K562 (cell line): ENCODE measurements at regions not wholly inside any gene's neighbourhood (a gene's known extent, or its start where the extent isn't known, plus 50 kb on each side); places are given as distances from the start of the nearest gene placed in this dataset.
A peak's percentile ranks its signal among the peaks of the same experiment; 100 is the strongest.

ENCODE experiments used
- ARID1B ChIP-seq: fragments of 450-650 bp; IDR thresholded peaks from 2 replicates; pipeline ENCODE4 v1.6.1; 2016; ENCODE audit warnings: antibody characterized with exemption, mild to moderate bottlenecking, inconsistent platforms
- ATF2 ChIP-seq: sonication (generic); formaldehyde crosslinking; IDR thresholded peaks from 2 replicates; pipeline ENCODE4 v1.8.1; 2022; ENCODE audit warnings: missing genetic modification reagents
- CEBPB ChIP-seq: fragments of 450-650 bp; IDR thresholded peaks from 2 replicates; pipeline ENCODE4 v1.6.1; 2016; ENCODE audit warnings: missing genetic modification characterization, missing compliant biosample characterization
- CEBPG ChIP-seq, 3 experiments: fragments of 200-800 bp in 1 of 3; sonication (Bioruptor generic) in 1 of 3; sonication (generic) in 1 of 3; formaldehyde crosslinking in 1 of 3; IDR thresholded peaks in 2 of 3; conservative IDR thresholded peaks in 1 of 3; 2 replicates each; pipeline versions ENCODE4 v1.6.1 to v1.8.0; 2016 to 2022; ENCODE audit warnings: missing compliant biosample characterization in 2 of 3, missing genetic modification characterization in 2 of 3, mild to moderate bottlenecking in 1 of 3, missing genetic modification reagents in 1 of 3
- DACH1 ChIP-seq: fragments of 450-650 bp; IDR thresholded peaks from 2 replicates; pipeline ENCODE4 v1.6.1; 2018; ENCODE audit not compliant: partially characterized antibody
- GATA2 ChIP-seq: sonication (generic); formaldehyde crosslinking; IDR thresholded peaks from 2 replicates; pipeline ENCODE4 v1.4.0; 2020; ENCODE audit warnings: mild to moderate bottlenecking, missing genetic modification reagents
- GTF3C2 ChIP-seq: IDR thresholded peaks from 3 replicates; pipeline ENCODE4 v1.6.1; 2011; ENCODE audit warnings: borderline replicate concordance, mild to moderate bottlenecking, moderate library complexity; ENCODE audit not compliant: insufficient read length; ENCODE audit errors: extremely low read depth
- LEF1 ChIP-seq: fragments of 450-650 bp; IDR thresholded peaks from 2 replicates; pipeline ENCODE4 v1.6.1; 2016; ENCODE audit warnings: mild to moderate bottlenecking
- MTA3 ChIP-seq: fragments of 450-650 bp; formaldehyde crosslinking; IDR thresholded peaks from 2 replicates; pipeline ENCODE4 v1.6.1; 2017; ENCODE audit warnings: mild to moderate bottlenecking, borderline replicate concordance
- POLR2AphosphoS5 ChIP-seq: IDR thresholded peaks from 2 replicates; pipeline ENCODE4 v1.6.1; 2011; ENCODE audit warnings: mild to moderate bottlenecking, low read depth, low read length, moderate library complexity; ENCODE audit not compliant: control insufficient read depth, insufficient read depth
- POU5F1 ChIP-seq: fragments of 150-350 bp; IDR thresholded peaks from 2 replicates; pipeline ENCODE4 v1.6.1; 2014; ENCODE audit warnings: borderline replicate concordance, low read length, low read depth, mild to moderate bottlenecking; ENCODE audit not compliant: partially characterized antibody
- RFX7 ChIP-seq: fragments of 250-450 bp; sonication (Bioruptor Pico); IDR thresholded peaks from 2 replicates; pipeline ENCODE4 v1.5.1; 2021; ENCODE audit warnings: mild to moderate bottlenecking
- RUNX1 ChIP-seq: sonication (generic); IDR thresholded peaks from 2 replicates; pipeline ENCODE4 v1.6.1; 2016; ENCODE audit warnings: antibody characterized with exemption, low read depth
- SMARCA4 ChIP-seq: fragments of 450-650 bp; IDR thresholded peaks from 2 replicates; pipeline ENCODE4 v1.6.1; 2016
- SOX6 ChIP-seq: fragments of 450-650 bp; IDR thresholded peaks from 2 replicates; pipeline ENCODE4 v1.6.1; 2014; ENCODE audit warnings: mild to moderate bottlenecking
- ZNF146 ChIP-seq: IDR thresholded peaks from one replicate; pipeline ENCODE4 v1.6.1; 2018; ENCODE audit warnings: missing compliant biosample characterization; ENCODE audit not compliant: unreplicated experiment
- TF ChIP-seq, protein P1 (sequence below): fragments of 450-650 bp; IDR thresholded peaks from 2 replicates; pipeline ENCODE4 v1.6.1; 2016; ENCODE audit warnings: missing biosample characterization, missing genetic modification characterization
- TF ChIP-seq, protein P2 (sequence below): fragments of 450-650 bp; IDR thresholded peaks from 2 replicates; pipeline ENCODE4 v1.6.1; 2016
- TF ChIP-seq, protein P3 (sequence below): fragments of 450-650 bp; IDR thresholded peaks from 2 replicates; pipeline ENCODE4 v1.6.1; 2016; ENCODE audit warnings: mild to moderate bottlenecking

DNA sequence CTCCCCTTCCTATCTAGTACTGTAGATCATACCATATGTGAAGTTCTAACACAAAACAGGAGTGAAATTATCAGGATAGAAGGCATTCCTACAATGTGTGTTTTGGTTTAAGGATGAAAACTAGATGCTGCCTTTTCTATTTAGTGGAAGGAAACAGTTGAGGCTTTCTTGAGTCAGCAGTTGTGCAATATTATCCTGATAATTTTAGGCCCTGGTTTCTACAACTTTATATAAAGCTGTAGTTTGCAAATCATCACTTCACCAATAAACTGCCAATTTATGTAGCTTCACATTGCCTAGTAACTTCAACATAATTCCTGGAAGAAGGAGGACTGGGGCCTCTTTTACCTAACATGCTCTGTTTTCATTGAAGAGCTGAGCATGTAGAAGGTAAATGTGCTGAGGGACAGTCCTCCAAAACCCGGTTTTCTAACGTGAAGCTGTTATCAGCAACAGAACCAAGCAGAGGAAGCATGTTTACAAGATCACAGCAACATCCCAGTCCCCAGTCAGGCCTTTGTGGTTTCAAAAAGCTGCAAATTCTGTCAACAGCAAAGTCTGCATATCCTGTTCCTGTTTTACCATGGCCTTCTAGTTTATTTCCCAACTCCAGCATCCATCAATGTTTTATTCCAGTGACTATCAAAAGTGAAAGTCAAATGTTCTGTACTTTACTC, 513.4 kb upstream of the MEF2C start (continued):
- TF ChIP-seq, protein P1, sequence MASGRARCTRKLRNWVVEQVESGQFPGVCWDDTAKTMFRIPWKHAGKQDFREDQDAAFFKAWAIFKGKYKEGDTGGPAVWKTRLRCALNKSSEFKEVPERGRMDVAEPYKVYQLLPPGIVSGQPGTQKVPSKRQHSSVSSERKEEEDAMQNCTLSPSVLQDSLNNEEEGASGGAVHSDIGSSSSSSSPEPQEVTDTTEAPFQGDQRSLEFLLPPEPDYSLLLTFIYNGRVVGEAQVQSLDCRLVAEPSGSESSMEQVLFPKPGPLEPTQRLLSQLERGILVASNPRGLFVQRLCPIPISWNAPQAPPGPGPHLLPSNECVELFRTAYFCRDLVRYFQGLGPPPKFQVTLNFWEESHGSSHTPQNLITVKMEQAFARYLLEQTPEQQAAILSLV (tag), result no peak
- peak; percentile 87 for TF ChIP-seq CEBPB (tag)
- TF ChIP-seq, protein P2, sequence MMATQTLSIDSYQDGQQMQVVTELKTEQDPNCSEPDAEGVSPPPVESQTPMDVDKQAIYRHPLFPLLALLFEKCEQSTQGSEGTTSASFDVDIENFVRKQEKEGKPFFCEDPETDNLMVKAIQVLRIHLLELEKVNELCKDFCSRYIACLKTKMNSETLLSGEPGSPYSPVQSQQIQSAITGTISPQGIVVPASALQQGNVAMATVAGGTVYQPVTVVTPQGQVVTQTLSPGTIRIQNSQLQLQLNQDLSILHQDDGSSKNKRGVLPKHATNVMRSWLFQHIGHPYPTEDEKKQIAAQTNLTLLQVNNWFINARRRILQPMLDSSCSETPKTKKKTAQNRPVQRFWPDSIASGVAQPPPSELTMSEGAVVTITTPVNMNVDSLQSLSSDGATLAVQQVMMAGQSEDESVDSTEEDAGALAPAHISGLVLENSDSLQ, result no peak
- peak; percentile 41; the same call in 1 of the 2 replicates for TF ChIP-seq POLR2AphosphoS5
- no peak for TF ChIP-seq ZNF146 (CRISPR knock-in tag)
- no peak for TF ChIP-seq DACH1
- TF ChIP-seq SOX6, result peak; percentile 55
- TF ChIP-seq GATA2 (CRISPR knock-in tag), result peak; percentile 38; the same call in 1 of the 2 replicates
- TF ChIP-seq ATF2 (CRISPR knock-in tag), result no peak
- no peak for TF ChIP-seq GTF3C2
- TF ChIP-seq ARID1B, result peak; percentile 74
- peak; percentile 69; the same call in 1 of the 2 replicates for TF ChIP-seq LEF1
- TF ChIP-seq SMARCA4, result peak; percentile 67; the same call in 1 of the 2 replicates
- TF ChIP-seq RFX7, result no peak
- TF ChIP-seq POU5F1, result no peak
- no peak; the same call in 1 of the 2 replicates for TF ChIP-seq CEBPG (CRISPR knock-in tag; IDR thresholded peaks at IDR 0.05)
- peak; percentile 71 to 78 for TF ChIP-seq CEBPG (tag; conservative IDR thresholded peaks at IDR 0.05 in 1 of 2, IDR thresholded peaks at IDR 0.05 in 1 of 2)
- no peak for TF ChIP-seq MTA3
- TF ChIP-seq, protein P3, sequence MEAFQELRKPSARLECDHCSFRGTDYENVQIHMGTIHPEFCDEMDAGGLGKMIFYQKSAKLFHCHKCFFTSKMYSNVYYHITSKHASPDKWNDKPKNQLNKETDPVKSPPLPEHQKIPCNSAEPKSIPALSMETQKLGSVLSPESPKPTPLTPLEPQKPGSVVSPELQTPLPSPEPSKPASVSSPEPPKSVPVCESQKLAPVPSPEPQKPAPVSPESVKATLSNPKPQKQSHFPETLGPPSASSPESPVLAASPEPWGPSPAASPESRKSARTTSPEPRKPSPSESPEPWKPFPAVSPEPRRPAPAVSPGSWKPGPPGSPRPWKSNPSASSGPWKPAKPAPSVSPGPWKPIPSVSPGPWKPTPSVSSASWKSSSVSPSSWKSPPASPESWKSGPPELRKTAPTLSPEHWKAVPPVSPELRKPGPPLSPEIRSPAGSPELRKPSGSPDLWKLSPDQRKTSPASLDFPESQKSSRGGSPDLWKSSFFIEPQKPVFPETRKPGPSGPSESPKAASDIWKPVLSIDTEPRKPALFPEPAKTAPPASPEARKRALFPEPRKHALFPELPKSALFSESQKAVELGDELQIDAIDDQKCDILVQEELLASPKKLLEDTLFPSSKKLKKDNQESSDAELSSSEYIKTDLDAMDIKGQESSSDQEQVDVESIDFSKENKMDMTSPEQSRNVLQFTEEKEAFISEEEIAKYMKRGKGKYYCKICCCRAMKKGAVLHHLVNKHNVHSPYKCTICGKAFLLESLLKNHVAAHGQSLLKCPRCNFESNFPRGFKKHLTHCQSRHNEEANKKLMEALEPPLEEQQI, result peak; percentile 34; the same call in 1 of the 2 replicates
- no peak for TF ChIP-seq RUNX1
